GM23338 (cell line): ENCODE measurements at regions not wholly inside any gene's neighbourhood (a gene's known extent, or its start where the extent isn't known, plus 50 kb on each side); places are given as distances from the start of the nearest gene placed in this dataset.

Experiments
- ATAC-seq: fragments of 200-7000 bp; cut with Tn5 transposase; 3 replicates; pipeline ENCODE4 v1.9.1; 2020
- DNase-seq: peaks from one replicate; pipeline ENCODE4 v3.0.0-alpha.2; 2015; ENCODE audit warnings: low spot score
- H2AFZ ChIP-seq: fragments of 200-600 bp; sonication (generic); 2 replicates; pipeline ENCODE4 v1.8.0; 2016; ENCODE audit warnings: antibody characterized with exemption, mild to moderate bottlenecking, moderate library complexity
- H3F3A ChIP-seq: fragments of 200-600 bp; sonication (generic); replicated peaks from 2 replicates; pipeline ENCODE4 v1.8.0; 2017; ENCODE audit warnings: antibody characterized with exemption, mixed run types, low read depth
- H3K27ac ChIP-seq: fragments of 200-600 bp; sonication (generic); 2 replicates; pipeline ENCODE4 v1.6.1; 2016; ENCODE audit warnings: low read depth
- H3K27me3 ChIP-seq: fragments of 200-600 bp; sonication (generic); 2 replicates; pipeline ENCODE4 v1.8.0; 2016; ENCODE audit warnings: mild to moderate bottlenecking, mixed run types, moderate library complexity; ENCODE audit not compliant: insufficient read depth
- H3K36me3 ChIP-seq: fragments of 200-600 bp; sonication (generic); 2 replicates; pipeline ENCODE4 v1.8.0; 2016; ENCODE audit warnings: mild to moderate bottlenecking; ENCODE audit not compliant: insufficient read depth
- H3K4me1 ChIP-seq: fragments of 200-600 bp; sonication (generic); 2 replicates; pipeline ENCODE4 v1.8.0; 2016; ENCODE audit warnings: mild to moderate bottlenecking, moderate library complexity; ENCODE audit not compliant: insufficient read depth
- H3K4me2 ChIP-seq: fragments of 200-600 bp; sonication (generic); 2 replicates; pipeline ENCODE4 v1.7.1; 2017; ENCODE audit warnings: mixed run types
- H3K4me3 ChIP-seq: fragments of 200-600 bp; sonication (generic); 2 replicates; pipeline ENCODE4 v1.6.1; 2016; ENCODE audit warnings: mixed run types
- H3K79me2 ChIP-seq: fragments of 200-600 bp; sonication (generic); replicated peaks from 2 replicates; pipeline ENCODE4 v1.8.0; 2017; ENCODE audit warnings: mild to moderate bottlenecking; ENCODE audit not compliant: insufficient read depth
- H3K9me2 ChIP-seq: fragments of 200-600 bp; sonication (generic); 2 replicates; pipeline ENCODE4 v1.8.0; 2017; ENCODE audit not compliant: insufficient read depth
- H4K20me1 ChIP-seq: fragments of 200-600 bp; sonication (generic); replicated peaks from 2 replicates; pipeline ENCODE4 v1.8.0; 2017; ENCODE audit warnings: mild to moderate bottlenecking; ENCODE audit not compliant: insufficient read depth
- H3K27ac Mint-ChIP-seq: 2 replicates; pipeline ENCODE4 v1.8.0; 2020; ENCODE audit warnings: inconsistent platforms, mild to moderate bottlenecking, moderate library complexity, mixed read lengths
- H3K27me3 Mint-ChIP-seq: 3 replicates; pipeline ENCODE4 v1.8.0; 2022; ENCODE audit warnings: low read depth, mild to moderate bottlenecking, moderate library complexity, mixed read lengths, inconsistent platforms; ENCODE audit not compliant: insufficient read depth, poor library complexity
- H3K36me3 Mint-ChIP-seq: 3 replicates; pipeline ENCODE4 v1.8.0; 2021; ENCODE audit warnings: low read depth, mild to moderate bottlenecking, inconsistent platforms, moderate library complexity, mixed read lengths
- H3K4me1 Mint-ChIP-seq: 3 replicates; pipeline ENCODE4 v1.8.0; 2020; ENCODE audit warnings: mild to moderate bottlenecking, inconsistent platforms, mixed read lengths
- H3K4me3 Mint-ChIP-seq: 3 replicates; pipeline ENCODE4 v1.8.0; 2021; ENCODE audit warnings: moderate library complexity, mild to moderate bottlenecking, inconsistent platforms, mixed read lengths
- H3K9me3 Mint-ChIP-seq: 3 replicates; pipeline ENCODE4 v1.8.0; 2020; ENCODE audit warnings: moderate library complexity, mild to moderate bottlenecking, inconsistent platforms, mixed read lengths
- CREB1 ChIP-seq: fragments of 250-450 bp; sonication (Bioruptor Pico); IDR thresholded peaks from 2 replicates; pipeline ENCODE4 v1.5.0; 2020; ENCODE audit warnings: low read depth, mild to moderate bottlenecking, moderate library complexity
- CTCF ChIP-seq, 2 experiments: fragments of 200-600 bp in 1 of 2; sonication (generic) in 1 of 2; conservative IDR thresholded peaks; 2 replicates each; pipeline versions ENCODE4 v1.5.1 to v1.6.1; 2016 to 2017; ENCODE audit warnings: antibody characterized with exemption in 2 of 2, low read depth in 2 of 2, mild to moderate bottlenecking in 2 of 2, moderate library complexity in 1 of 2
- EZH2 ChIP-seq: fragments of 200-600 bp; sonication (generic); IDR thresholded peaks from one replicate; pipeline ENCODE4 v1.8.0; 2017; ENCODE audit warnings: antibody characterized with exemption, mild to moderate bottlenecking, low read depth; ENCODE audit not compliant: unreplicated experiment
- EZH2phosphoT487 ChIP-seq: fragments of 200-600 bp; sonication (generic); IDR thresholded peaks from one replicate; pipeline ENCODE4 v1.8.1; 2018; ENCODE audit warnings: antibody characterized with exemption; ENCODE audit not compliant: unreplicated experiment
- JUNB ChIP-seq: IDR thresholded peaks from one replicate; pipeline ENCODE4 v1.6.1; 2016; ENCODE audit warnings: antibody characterized with exemption; ENCODE audit not compliant: unreplicated experiment
- NANOG ChIP-seq: IDR thresholded peaks from 2 replicates; pipeline ENCODE4 v1.6.1; 2016; ENCODE audit warnings: antibody characterized with exemption, borderline replicate concordance
- REST ChIP-seq: IDR thresholded peaks from one replicate; pipeline ENCODE4 v1.6.1; 2018; ENCODE audit warnings: antibody characterized with exemption; ENCODE audit not compliant: unreplicated experiment
- ZNF114 ChIP-seq: fragments of 250-450 bp; sonication (Bioruptor Pico); IDR thresholded peaks from 2 replicates; pipeline ENCODE4 v1.5.0; 2020; ENCODE audit warnings: mild to moderate bottlenecking, moderate library complexity
- ZNF331 ChIP-seq: fragments of 250-450 bp; sonication (Bioruptor Pico); IDR thresholded peaks from 2 replicates; pipeline ENCODE4 v1.5.0; 2020; ENCODE audit warnings: low read depth, mild to moderate bottlenecking, moderate library complexity
- ZNF462 ChIP-seq: fragments of 250-450 bp; sonication (Bioruptor Pico); IDR thresholded peaks from 2 replicates; pipeline ENCODE4 v1.5.0; 2020; ENCODE audit warnings: mild to moderate bottlenecking, moderate library complexity

- TF ChIP-seq NANOG, result no peak
- TF ChIP-seq REST, result no peak
- TF ChIP-seq ZNF114 (CRISPR knock-in tag), result no peak
- TF ChIP-seq ZNF331 (CRISPR knock-in tag), result no peak
- no peak for TF ChIP-seq EZH2
- TF ChIP-seq CREB1 (CRISPR knock-in tag), result no peak
- TF ChIP-seq ZNF462 (CRISPR knock-in tag), result no peak
- no peak for TF ChIP-seq CTCF (conservative IDR thresholded peaks at IDR 0.05; ENCODE audit: low read depth in 2 of 2)
- TF ChIP-seq JUNB, result no peak
- no peak for TF ChIP-seq EZH2phosphoT487
- no peaks in the 10 kb centered on the region for H3K79me2 ChIP-seq
- H3K36me3 Mint-ChIP-seq, result peaks cover 3% of the 10 kb centered on the region; the same call in 2 of the 3 replicates
- peaks cover 4% of the 10 kb centered on the region for H3K27me3 Mint-ChIP-seq
- no peak overlapping the region for H3K4me2 ChIP-seq
- 0 out of 3 replicates have a peak, but pooled peaks cover 2% of the 10 kb centered on the region for H3K4me1 Mint-ChIP-seq
- peaks cover 12% of the 10 kb centered on the region; the same call in 1 of the 3 replicates for H3K9me3 Mint-ChIP-seq
- DNase-seq, result no peak
- ATAC-seq, result no peak
- H3K9me2 ChIP-seq, result no peaks in the 10 kb centered on the region; the same call in 1 of the 2 replicates
- no peak overlapping the region for H3K4me3 ChIP-seq
- H2AFZ ChIP-seq, result no peak overlapping the region
- H4K20me1 ChIP-seq, result no peaks in the 10 kb centered on the region
- H3K27ac Mint-ChIP-seq, result no peak overlapping the region
- H3K4me1 ChIP-seq, result no peaks in the 10 kb centered on the region
- H3F3A ChIP-seq, result no peaks in the 10 kb centered on the region
- H3K27me3 ChIP-seq, result no peaks in the 10 kb centered on the region
- H3K36me3 ChIP-seq, result no peaks in the 10 kb centered on the region
- no peak overlapping the region for H3K4me3 Mint-ChIP-seq
- H3K27ac ChIP-seq, result no peak overlapping the region
These were observed 213.1 kb upstream of the ACO1 start for GRCh38 chr9:32171339-32171738.
